ENCODE measurements at regions not wholly inside any gene's neighbourhood (a gene's known extent, or its start where the extent isn't known, plus 50 kb on each side); places are given as distances from the start of the nearest gene placed in this dataset.

DNA sequence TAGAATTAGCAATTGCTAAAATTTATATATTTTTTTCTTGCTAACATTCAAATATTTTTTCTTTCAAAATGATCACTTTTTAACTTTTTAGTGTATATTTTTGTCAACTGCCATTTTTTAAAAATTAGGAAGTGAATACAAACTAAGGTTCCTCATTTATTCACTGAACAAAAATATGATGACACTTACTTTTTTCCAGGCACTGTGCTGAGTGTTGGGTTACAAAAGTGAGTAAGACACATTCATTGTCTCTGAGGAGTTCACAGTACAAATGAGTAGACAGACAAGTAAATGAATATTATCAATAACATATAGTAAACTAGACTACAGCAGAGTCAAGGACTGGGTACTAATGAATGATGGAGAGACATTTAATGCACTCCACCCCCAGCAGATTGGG, 543.5 kb downstream of the PDHA2 start:
- TF ChIP-seq CTCF (IDR thresholded peaks at IDR 0.05; ENCODE audit: extremely low read depth in 1 of 2, insufficient read depth in 1 of 2, low read depth in 1 of 2, low read length in 2 of 2), result no peak
- no peak for TF ChIP-seq POLR2AphosphoS5 (IDR thresholded peaks at IDR 0.05; ENCODE audit: insufficient read depth, low read depth, low read length)
- TF ChIP-seq EZH2 (IDR thresholded peaks at IDR 0.05; ENCODE audit: borderline replicate concordance, low read depth, low read length, severe bottlenecking), result no peak
- TF ChIP-seq POLR2A (IDR thresholded peaks at IDR 0.05; ENCODE audit: low read depth, low read length), result no peak
- no peak for TF ChIP-seq MAX (IDR thresholded peaks at IDR 0.05; ENCODE audit: insufficient read depth, insufficient read length)
- TF ChIP-seq JUN (IDR thresholded peaks at IDR 0.05; ENCODE audit: borderline replicate concordance, insufficient read depth, insufficient read length, low read depth), result no peak
- no peak for TF ChIP-seq MYC (IDR thresholded peaks at IDR 0.05; ENCODE audit: low read depth, low read length)
- no peak for TF ChIP-seq GATA2 (IDR thresholded peaks at IDR 0.05; ENCODE audit: insufficient read depth, insufficient read length, low read depth, low read length)
